HFF-Myc (cell line): ENCODE measurements at regions not wholly inside any gene's neighbourhood (a gene's known extent, or its start where the extent isn't known, plus 50 kb on each side); places are given as distances from the start of the nearest gene placed in this dataset.

Experiments used
- DNase-seq: peaks from one replicate; pipeline ENCODE4 v3.0.0-alpha.2; 2011; ENCODE audit warnings: low read depth; ENCODE audit errors: extremely low read depth
- H3K4me3 ChIP-seq: replicated peaks from 2 replicates; pipeline ENCODE4 v1.5.1; 2011; ENCODE audit warnings: low read depth, mild to moderate bottlenecking, control low read depth, low read length
- CTCF ChIP-seq: IDR thresholded peaks from 2 replicates; pipeline ENCODE4 v1.5.1; 2012; ENCODE audit warnings: mild to moderate bottlenecking, low read depth, low read length, control low read depth; ENCODE audit errors: missing control alignments

- TF ChIP-seq CTCF = no peak
- no peak overlapping the region for H3K4me3 ChIP-seq
- no peak for DNase-seq
Measured at GRCh38 chrX:131626681-131627296, 82.9 kb downstream of the OR13H1 start.

- DNase-seq = no peak
- no peak overlapping the region for H3K4me3 ChIP-seq
- no peak for TF ChIP-seq CTCF
Measured at GRCh38 chrX:131630534-131630933, 86.7 kb downstream of the OR13H1 start.

- peak; percentile 61 for TF ChIP-seq CTCF
- no peak overlapping the region for H3K4me3 ChIP-seq
- DNase-seq = peak; percentile 12
Measured at GRCh38 chrX:131633285-131633917, 89.5 kb downstream of the OR13H1 start.

GRCh38 chrX:131634900-131635299, 91.0 kb downstream of the OR13H1 start:
- no peak for DNase-seq
- TF ChIP-seq CTCF = no peak
- no peak overlapping the region for H3K4me3 ChIP-seq

GRCh38 chrX:131646106-131646505, 102.2 kb downstream of the OR13H1 start:
- no peak for TF ChIP-seq CTCF
- DNase-seq = no peak
- no peak overlapping the region for H3K4me3 ChIP-seq

GRCh38 chrX:131649741-131650140, 105.9 kb downstream of the OR13H1 start:
- no peak for DNase-seq
- H3K4me3 ChIP-seq = no peak overlapping the region
- no peak for TF ChIP-seq CTCF
